Breast epithelium (tissue), 3 donors: ENCODE measurements at regions not wholly inside any gene's neighbourhood (a gene's known extent, or its start where the extent isn't known, plus 50 kb on each side); places are given as distances from the start of the nearest gene placed in this dataset.

ENCODE experiments used
- CTCF ChIP-seq, 3 donors: fragments of 450-650 bp; IDR thresholded peaks; one replicate each; pipeline ENCODE4 v1.5.1; 2016 to 2017; ENCODE audit warnings: antibody characterized with exemption in 3 of 3, mild to moderate bottlenecking in 3 of 3, moderate library complexity in 3 of 3
- POLR2A ChIP-seq: fragments of 450-650 bp; IDR thresholded peaks from one replicate; pipeline ENCODE4 v1.6.1; 2016; ENCODE audit warnings: antibody characterized with exemption, mild to moderate bottlenecking, moderate library complexity
- POLR2AphosphoS5 ChIP-seq, 3 donors: sonication (generic); formaldehyde crosslinking; IDR thresholded peaks; one replicate each; pipeline ENCODE4 v1.6.1; 2017; ENCODE audit warnings: antibody characterized with exemption in 3 of 3

GRCh38 chr21:32206631-32207405, 72.0 kb downstream of the MIS18A start:
- TF ChIP-seq POLR2AphosphoS5 (IDR thresholded peaks at IDR 0.05) (no peak), CTCF (IDR thresholded peaks at IDR 0.05) (no peak), POLR2A (no peak)
